NB4 (cell line): ENCODE measurements at regions not wholly inside any gene's neighbourhood (a gene's known extent, or its start where the extent isn't known, plus 50 kb on each side); places are given as distances from the start of the nearest gene placed in this dataset.

ENCODE experiments used
- MAX ChIP-seq: IDR thresholded peaks from 2 replicates; pipeline ENCODE4 v1.6.1; 2011; ENCODE audit warnings: low read depth, low read length
- MYC ChIP-seq: IDR thresholded peaks from 2 replicates; pipeline ENCODE4 v1.6.1; 2011; ENCODE audit warnings: low read depth, low read length
- POLR2A ChIP-seq: IDR thresholded peaks from 2 replicates; pipeline ENCODE4 v1.6.1; 2011; ENCODE audit warnings: mild to moderate bottlenecking; ENCODE audit not compliant: insufficient read length; ENCODE audit errors: extremely low read depth
- TF ChIP-seq, protein P1 (sequence below): IDR thresholded peaks from one replicate; pipeline ENCODE4 v1.5.1; 2012; ENCODE audit warnings: low read depth, low read length

GRCh38 chr2:176601066-176601465 lies 331.8 kb downstream of the MTX2 start:
- TF ChIP-seq, protein P1, sequence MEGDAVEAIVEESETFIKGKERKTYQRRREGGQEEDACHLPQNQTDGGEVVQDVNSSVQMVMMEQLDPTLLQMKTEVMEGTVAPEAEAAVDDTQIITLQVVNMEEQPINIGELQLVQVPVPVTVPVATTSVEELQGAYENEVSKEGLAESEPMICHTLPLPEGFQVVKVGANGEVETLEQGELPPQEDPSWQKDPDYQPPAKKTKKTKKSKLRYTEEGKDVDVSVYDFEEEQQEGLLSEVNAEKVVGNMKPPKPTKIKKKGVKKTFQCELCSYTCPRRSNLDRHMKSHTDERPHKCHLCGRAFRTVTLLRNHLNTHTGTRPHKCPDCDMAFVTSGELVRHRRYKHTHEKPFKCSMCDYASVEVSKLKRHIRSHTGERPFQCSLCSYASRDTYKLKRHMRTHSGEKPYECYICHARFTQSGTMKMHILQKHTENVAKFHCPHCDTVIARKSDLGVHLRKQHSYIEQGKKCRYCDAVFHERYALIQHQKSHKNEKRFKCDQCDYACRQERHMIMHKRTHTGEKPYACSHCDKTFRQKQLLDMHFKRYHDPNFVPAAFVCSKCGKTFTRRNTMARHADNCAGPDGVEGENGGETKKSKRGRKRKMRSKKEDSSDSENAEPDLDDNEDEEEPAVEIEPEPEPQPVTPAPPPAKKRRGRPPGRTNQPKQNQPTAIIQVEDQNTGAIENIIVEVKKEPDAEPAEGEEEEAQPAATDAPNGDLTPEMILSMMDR = no peak
- no peak for TF ChIP-seq POLR2A
- TF ChIP-seq MAX = no peak
- no peak for TF ChIP-seq MYC
